WTC11 (cell line): ENCODE measurements at regions not wholly inside any gene's neighbourhood (a gene's known extent, or its start where the extent isn't known, plus 50 kb on each side); places are given as distances from the start of the nearest gene placed in this dataset.

ENCODE experiments used
- AFF4 ChIP-seq: sonication (generic); formaldehyde crosslinking; IDR thresholded peaks from 2 replicates; pipeline ENCODE4 v1.8.1; 2023; ENCODE audit warnings: mild to moderate bottlenecking, missing genetic modification reagents, borderline replicate concordance
- ATF1 ChIP-seq: sonication (generic); formaldehyde crosslinking; IDR thresholded peaks from 2 replicates; pipeline ENCODE4 v1.8.1; 2023; ENCODE audit warnings: mild to moderate bottlenecking, moderate library complexity, missing genetic modification reagents
- CBFB ChIP-seq: sonication (generic); formaldehyde crosslinking; IDR thresholded peaks from 2 replicates; pipeline ENCODE4 v1.8.1; 2022; ENCODE audit warnings: mild to moderate bottlenecking, low read depth, missing genetic modification reagents
- CTCF ChIP-seq: fragments of 200-600 bp; IDR thresholded peaks from 2 replicates; pipeline ENCODE4 v1.8.0; 2022; ENCODE audit warnings: antibody characterized with exemption
- E2F5 ChIP-seq: sonication (generic); formaldehyde crosslinking; IDR thresholded peaks from 2 replicates; pipeline ENCODE4 v1.8.1; 2022; ENCODE audit warnings: mild to moderate bottlenecking, moderate library complexity, missing genetic modification reagents
- ESRRA ChIP-seq: sonication (generic); formaldehyde crosslinking; IDR thresholded peaks from 2 replicates; pipeline ENCODE4 v1.8.1; 2022; ENCODE audit warnings: mild to moderate bottlenecking, missing genetic modification reagents, borderline replicate concordance
- HMGXB4 ChIP-seq: sonication (generic); formaldehyde crosslinking; IDR thresholded peaks from 2 replicates; pipeline ENCODE4 v1.8.1; 2023; ENCODE audit warnings: mild to moderate bottlenecking, moderate library complexity, missing genetic modification reagents
- SMAD3 ChIP-seq: sonication (generic); formaldehyde crosslinking; IDR thresholded peaks from 2 replicates; pipeline ENCODE4 v1.8.0; 2022; ENCODE audit warnings: missing genetic modification reagents, mild to moderate bottlenecking, borderline replicate concordance
- SMAD4 ChIP-seq: sonication (generic); formaldehyde crosslinking; IDR thresholded peaks from 2 replicates; pipeline ENCODE4 v1.8.0; 2022; ENCODE audit warnings: mild to moderate bottlenecking, missing genetic modification reagents
- ZNF281 ChIP-seq: sonication (generic); formaldehyde crosslinking; IDR thresholded peaks from 2 replicates; pipeline ENCODE4 v1.8.0; 2023; ENCODE audit warnings: mild to moderate bottlenecking, missing genetic modification reagents
- ZNF317 ChIP-seq: sonication (generic); formaldehyde crosslinking; IDR thresholded peaks from 2 replicates; pipeline ENCODE4 v1.8.1; 2023; ENCODE audit warnings: low read depth, mild to moderate bottlenecking, moderate library complexity, missing genetic modification reagents, borderline replicate concordance

- TF ChIP-seq SMAD3 (CRISPR knock-in tag) (no peak), CTCF (no peak), SMAD4 (CRISPR knock-in tag) (no peak), CBFB (CRISPR knock-in tag) (no peak), ZNF281 (CRISPR knock-in tag) (no peak), ESRRA (CRISPR knock-in tag) (no peak), ZNF317 (CRISPR knock-in tag) (no peak), ATF1 (no peak), E2F5 (CRISPR knock-in tag) (no peak), AFF4 (CRISPR knock-in tag) (no peak), HMGXB4 (no peak)
Observed at GRCh38 chr16:64872101-64872500, 249.8 kb downstream of the CDH11 start.
